HG03432 (cell line): ENCODE measurements at regions not wholly inside any gene's neighbourhood (a gene's known extent, or its start where the extent isn't known, plus 50 kb on each side); places are given as distances from the start of the nearest gene placed in this dataset.

Experiments used
- ATAC-seq: cut with Tn5 transposase; IDR thresholded peaks from one replicate; pipeline ENCODE4 v1.9.1; 2021; ENCODE audit warnings: mild to moderate bottlenecking, moderate library complexity; ENCODE audit not compliant: unreplicated experiment

DNA sequence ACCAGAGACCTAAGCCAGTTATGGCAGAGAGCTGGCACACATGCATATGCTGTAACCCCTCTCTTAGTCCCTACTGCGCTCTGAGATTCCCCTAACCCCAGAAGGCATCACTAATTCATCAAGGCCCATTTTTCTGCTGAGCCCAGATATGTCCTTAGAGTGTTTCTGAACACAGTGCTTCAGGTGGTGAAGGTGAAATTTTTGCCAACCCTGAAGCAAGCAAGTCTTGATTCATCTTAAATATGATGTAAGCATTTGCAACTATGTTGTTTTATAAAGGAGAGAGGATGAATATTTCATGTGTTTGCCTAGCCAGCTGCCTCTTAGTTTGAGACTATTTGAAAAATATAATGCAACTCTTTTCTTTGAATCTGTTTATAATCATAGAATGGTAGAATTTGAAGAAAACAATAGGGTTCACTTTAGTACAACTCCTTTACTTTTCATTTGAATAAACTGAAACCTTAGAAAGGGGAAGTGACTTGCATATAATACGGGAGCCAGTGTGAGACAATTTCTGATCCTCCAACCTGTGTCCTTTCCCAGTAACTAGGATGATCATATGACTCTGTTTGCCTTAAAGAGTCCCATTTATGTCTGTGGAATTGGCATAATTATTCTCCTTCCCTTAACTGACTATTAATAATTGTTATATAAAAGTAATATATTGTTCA is 194.3 kb upstream of the MTNR1B start:
- peak; percentile 88 for ATAC-seq

GRCh38 chr11:92776676-92777075 is 192.8 kb upstream of the MTNR1B start:
- ATAC-seq: no peak

GRCh38 chr11:92779746-92780145 is 189.7 kb upstream of the MTNR1B start:
- no peak for ATAC-seq

DNA sequence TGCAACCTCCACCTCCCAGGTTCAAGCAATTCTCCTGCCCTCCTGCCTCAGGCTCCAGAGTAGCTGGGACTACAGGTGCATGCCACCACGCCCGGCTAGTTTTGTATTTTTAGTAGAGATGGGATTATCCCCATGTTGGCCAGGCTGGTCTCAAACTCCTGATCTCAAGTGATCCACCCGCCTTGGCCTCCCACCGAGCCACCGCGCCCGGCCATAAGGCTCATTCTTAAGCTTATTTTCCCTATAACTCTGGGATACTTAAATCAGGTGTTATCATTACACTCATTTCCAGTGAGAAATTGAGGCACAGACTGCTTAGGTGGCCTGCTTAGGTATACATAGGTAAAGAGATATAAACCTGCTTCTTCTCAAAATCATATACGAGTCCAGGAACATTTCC is 188.3 kb upstream of the MTNR1B start:
- ATAC-seq: no peak

- ATAC-seq: no peak
These were observed 186.6 kb upstream of the MTNR1B start for GRCh38 chr11:92782806-92783205.

DNA sequence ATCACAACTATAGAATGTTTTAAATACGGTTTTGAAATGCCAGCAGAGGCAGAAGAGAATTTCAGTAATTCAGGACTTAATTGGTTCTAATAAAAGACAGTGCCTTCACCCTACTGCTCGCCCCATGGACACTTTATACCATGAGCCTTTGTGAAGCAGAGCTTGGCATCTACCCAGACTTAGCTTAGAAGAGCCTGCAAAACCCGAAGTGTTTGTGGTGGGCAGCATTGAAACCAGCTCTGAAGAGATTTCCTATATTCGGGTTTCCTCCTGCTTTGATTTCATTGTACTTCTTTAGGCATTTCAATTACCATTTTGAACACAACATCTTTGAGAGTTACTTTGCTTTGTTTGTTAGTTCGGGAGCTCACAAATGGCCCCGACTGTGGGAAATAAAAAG is 185.1 kb upstream of the MTNR1B start:
- ATAC-seq: no peak

GRCh38 chr11:92787638-92788037 is 181.8 kb upstream of the MTNR1B start:
- no peak for ATAC-seq

- ATAC-seq: no peak
These were observed 179.7 kb upstream of the MTNR1B start for GRCh38 chr11:92789761-92790160.

GRCh38 chr11:92790366-92790765 is 179.1 kb upstream of the MTNR1B start:
- ATAC-seq: no peak

DNA sequence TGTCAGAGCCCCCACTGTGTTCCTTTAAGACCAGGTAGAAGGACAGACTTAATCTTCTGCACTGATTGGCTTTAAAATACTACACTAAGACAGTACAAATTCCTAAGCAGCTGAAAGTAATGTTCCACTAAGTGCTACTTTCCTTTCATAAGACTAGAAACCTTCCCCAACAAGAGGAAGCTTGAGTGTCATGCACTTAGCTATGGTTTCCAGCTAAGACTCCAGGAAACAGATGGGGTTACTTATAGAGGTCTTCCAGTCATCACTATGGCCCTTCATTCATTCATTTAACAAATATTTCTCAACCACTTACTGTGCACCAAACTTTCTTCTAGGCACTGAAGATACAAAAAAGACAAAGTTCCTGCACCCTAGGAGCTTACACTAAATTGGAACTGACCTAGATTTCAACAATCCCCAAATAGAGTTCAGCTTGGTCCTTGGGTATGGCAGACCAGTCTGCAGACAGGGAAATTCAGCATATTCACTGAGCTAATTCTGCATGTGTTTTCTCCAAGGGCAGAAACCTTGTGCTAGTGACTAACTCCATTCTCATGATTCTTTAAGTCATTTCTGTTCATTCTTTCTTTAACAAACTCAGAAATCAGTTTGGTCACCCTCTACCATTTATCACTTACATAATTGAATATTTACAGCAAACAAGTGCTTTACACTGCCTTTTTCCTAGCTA is 178.4 kb upstream of the MTNR1B start:
- no peak for ATAC-seq

DNA sequence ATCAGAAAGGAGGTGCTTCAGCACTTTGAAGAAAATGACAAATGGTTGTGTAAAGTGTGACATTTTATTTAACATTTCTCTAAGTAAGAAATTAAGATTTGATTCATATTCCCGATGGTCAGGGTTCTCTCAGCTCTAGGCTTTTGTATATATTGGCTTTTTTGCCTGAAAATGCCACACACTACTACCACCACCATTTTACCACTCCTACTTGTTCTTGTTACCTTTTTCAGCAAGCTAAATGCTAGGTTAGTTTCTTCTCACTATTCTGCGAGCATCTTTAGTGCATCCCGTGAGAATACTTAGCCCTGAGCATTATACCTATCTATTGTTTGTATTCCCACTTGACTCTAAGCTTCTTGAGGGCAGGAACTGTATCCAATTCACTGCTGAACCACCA is 177.6 kb upstream of the MTNR1B start:
- no peak for ATAC-seq

DNA sequence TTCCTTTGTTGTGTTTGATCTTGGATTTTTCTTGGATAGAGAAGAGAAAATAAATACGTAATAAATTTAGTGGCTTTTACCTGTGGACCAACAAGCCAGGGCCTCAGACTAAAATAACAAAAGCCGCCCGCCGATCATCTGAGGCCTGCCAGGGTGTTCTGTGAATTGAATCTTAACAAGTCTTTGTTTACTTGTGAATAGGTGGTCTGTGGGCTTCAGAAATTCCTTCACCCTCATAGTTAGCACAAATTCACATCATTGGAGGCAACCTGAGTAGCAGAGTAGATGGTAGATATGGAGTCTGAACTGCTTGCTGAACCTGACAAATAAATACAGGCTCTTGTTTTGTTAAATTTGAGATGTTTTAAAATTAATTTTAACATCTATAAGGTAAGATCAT is 176.3 kb upstream of the MTNR1B start:
- no peak for ATAC-seq

- no peak for ATAC-seq
These were observed 174.7 kb upstream of the MTNR1B start for GRCh38 chr11:92794783-92795182.

DNA sequence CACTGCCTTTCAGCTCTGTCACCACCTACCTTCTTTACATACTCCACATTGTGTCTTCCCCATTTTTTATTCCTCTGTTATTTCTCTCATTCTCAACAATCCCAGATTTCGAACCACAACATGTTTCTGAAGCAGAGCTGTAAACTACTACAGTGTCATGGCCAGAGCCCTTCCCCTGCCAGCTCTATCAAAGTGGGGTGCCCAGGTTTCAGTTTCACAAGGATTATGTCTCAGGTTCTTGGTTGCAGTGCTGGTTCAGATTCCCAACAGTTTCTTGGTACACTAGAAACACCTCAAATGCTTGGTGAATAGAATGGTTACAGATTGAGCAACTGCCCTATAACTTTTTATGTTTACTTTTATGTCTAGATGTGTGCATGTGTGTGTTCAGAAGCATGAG is 172.7 kb upstream of the MTNR1B start:
- no peak for ATAC-seq

DNA sequence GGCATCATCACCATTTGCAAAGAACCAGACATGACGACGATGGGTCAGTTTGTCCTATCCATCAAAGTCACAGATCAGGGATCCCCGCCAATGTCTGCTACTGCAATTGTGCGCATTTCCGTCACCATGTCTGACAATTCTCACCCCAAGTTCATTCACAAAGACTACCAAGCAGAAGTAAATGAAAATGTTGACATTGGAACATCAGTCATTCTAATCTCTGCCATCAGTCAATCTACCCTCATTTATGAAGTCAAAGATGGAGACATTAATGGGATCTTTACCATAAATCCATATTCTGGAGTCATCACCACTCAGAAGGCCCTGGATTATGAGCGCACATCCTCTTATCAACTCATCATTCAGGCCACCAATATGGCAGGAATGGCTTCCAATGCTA is 171.6 kb upstream of the MTNR1B start:
- ATAC-seq: no peak

- no peak for ATAC-seq
These were observed 167.8 kb upstream of the MTNR1B start for GRCh38 chr11:92801685-92802084.

DNA sequence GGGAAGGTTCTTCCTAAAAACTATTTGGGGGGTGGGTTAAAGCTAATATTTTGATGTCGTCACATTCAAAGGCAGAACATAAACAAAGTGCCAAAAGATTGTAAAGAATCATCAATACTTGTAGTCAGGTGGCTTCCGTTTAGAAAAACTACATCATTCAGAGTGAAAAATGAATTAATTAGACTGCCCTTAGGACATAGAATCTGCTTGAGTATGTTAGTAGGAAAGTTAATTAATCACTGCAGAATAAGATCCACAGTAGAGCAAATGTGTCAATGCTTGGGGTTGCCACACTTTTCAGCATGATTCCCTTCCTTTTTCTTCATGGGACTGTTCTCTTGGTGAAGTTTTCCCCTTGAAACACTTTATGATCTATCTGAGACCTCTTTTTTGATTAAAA is 166.8 kb upstream of the MTNR1B start:
- ATAC-seq: no peak

GRCh38 chr11:92803391-92803790 is 166.1 kb upstream of the MTNR1B start:
- ATAC-seq: no peak

DNA sequence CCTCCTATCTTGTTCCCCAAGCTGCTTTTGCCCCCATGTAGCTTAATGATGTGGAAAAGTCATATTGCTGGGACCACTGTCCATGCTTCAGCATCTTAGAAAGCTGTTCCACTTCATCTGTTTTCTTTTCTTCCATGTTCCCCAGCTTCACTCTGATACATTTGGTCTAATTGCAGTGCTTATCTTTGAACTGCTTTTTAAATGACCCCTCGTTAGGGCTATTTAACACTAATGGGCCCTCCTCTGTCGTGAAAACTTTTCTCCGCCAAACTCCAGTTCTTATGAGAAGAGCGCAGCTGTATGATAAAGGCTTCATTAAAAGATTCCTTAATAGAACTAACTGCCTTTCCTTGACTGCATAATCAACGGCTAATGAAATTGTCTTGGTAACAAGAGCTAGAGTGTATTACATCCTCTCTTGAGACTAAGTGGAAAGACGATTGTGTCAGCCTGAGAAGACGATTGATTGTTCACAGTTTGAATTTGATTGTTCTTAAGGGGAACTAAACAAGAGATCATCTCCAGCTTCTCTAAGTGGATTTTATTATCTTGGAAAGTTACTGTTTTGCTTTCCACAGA is 165.0 kb upstream of the MTNR1B start:
- ATAC-seq: no peak

DNA sequence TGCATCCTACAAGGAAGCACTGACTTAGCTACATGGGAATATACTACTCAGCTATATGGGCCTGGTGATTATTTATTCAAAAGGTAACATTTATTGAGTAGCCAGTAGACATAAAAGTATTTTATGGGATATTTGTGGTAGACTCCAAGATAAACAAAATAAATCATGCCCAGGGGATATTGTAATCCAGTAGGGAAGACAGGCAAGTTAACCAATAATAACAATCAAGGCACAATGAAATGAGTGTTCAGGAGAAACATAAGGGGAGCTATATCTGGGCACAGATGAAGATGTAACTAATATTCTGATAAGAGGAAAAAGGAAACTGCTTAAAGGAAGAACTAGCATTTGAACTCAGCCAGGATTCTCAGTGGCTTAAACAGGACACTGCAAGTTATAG is 161.4 kb upstream of the MTNR1B start:
- ATAC-seq: no peak

- no peak for ATAC-seq
These were observed 158.9 kb upstream of the MTNR1B start for GRCh38 chr11:92810423-92811064.

GRCh38 chr11:92811341-92811740 is 158.1 kb upstream of the MTNR1B start:
- no peak for ATAC-seq
